CD4-positive, alpha-beta T cell (primary cell): ENCODE measurements at regions not wholly inside any gene's neighbourhood (a gene's known extent, or its start where the extent isn't known, plus 50 kb on each side); places are given as distances from the start of the nearest gene placed in this dataset.

ENCODE experiments used
- ATAC-seq: fragments of 200-7000 bp; cut with Tn5 transposase; one replicate; pipeline ENCODE4 v1.10.0; 2022; ENCODE audit warnings: mild to moderate bottlenecking; ENCODE audit not compliant: poor library complexity
- CTCF ChIA-PET: fragments of 350-600 bp; sonication (Branson Sonifier 250); formaldehyde crosslinking; loops from one replicate; lab custom pipeline; 2021; ENCODE audit warnings: antibody characterized with exemption, inconsistent platforms; lab: Charles Lee
- POLR2A ChIA-PET: fragments of 350-600 bp; sonication (Branson Sonifier 250); formaldehyde crosslinking; loops from one replicate; lab custom pipeline; 2021; ENCODE audit warnings: antibody characterized with exemption, inconsistent platforms; lab: Charles Lee
- DNase-seq, 14 experiments: peaks; one replicate each; pipeline ENCODE4 v3.0.0-alpha.2; 2013 to 2020; ENCODE audit warnings: mixed read lengths in 2 of 14
- H3K27ac ChIP-seq, 2 donors: one replicate each; pipeline versions ENCODE4 v1.5.1 to v1.7.0; 2013; ENCODE audit warnings: low read length in 2 of 2, low read depth in 1 of 2, mild to moderate bottlenecking in 1 of 2
- H3K27me3 ChIP-seq, 2 experiments: 1 replicate in 1 of 2; 2 replicates in 1 of 2; pipeline versions ENCODE4 v1.6.1 to v1.7.0; 2013; ENCODE audit warnings: low read length in 2 of 2, control low read depth in 1 of 2, mild to moderate bottlenecking in 1 of 2, moderate library complexity in 1 of 2; ENCODE audit not compliant: insufficient read depth in 2 of 2, control insufficient read depth in 1 of 2
- H3K36me3 ChIP-seq: one replicate; pipeline ENCODE4 v1.6.1; 2013; ENCODE audit warnings: low read length, control low read depth; ENCODE audit not compliant: insufficient read depth
- H3K4me1 ChIP-seq: one replicate; pipeline ENCODE4 v1.6.1; 2013; ENCODE audit warnings: low read length, control low read depth; ENCODE audit not compliant: insufficient read depth
- H3K4me3 ChIP-seq: one replicate; pipeline ENCODE4 v1.5.1; 2013; ENCODE audit warnings: mild to moderate bottlenecking, low read length, moderate library complexity
- H3K9me3 ChIP-seq, 2 experiments: 1 replicate in 1 of 2; 2 replicates in 1 of 2; pipeline versions ENCODE4 v1.6.1 to v1.7.0; 2013; ENCODE audit warnings: low read length in 2 of 2, mild to moderate bottlenecking in 2 of 2, control low read depth in 1 of 2, moderate library complexity in 1 of 2; ENCODE audit not compliant: control insufficient read depth in 1 of 2, insufficient read depth in 1 of 2
- H3K27ac Mint-ChIP-seq: one replicate; pipeline ENCODE4 v1.8.0; 2020; ENCODE audit warnings: mixed read lengths
- H3K27me3 Mint-ChIP-seq: one replicate; pipeline ENCODE4 v1.8.0; 2021; ENCODE audit warnings: mixed read lengths
- H3K36me3 Mint-ChIP-seq: one replicate; pipeline ENCODE4 v1.8.0; 2021; ENCODE audit warnings: low read depth, mixed read lengths
- H3K4me1 Mint-ChIP-seq: one replicate; pipeline ENCODE4 v1.8.0; 2021; ENCODE audit warnings: low read depth, mixed read lengths
- H3K4me3 Mint-ChIP-seq: one replicate; pipeline ENCODE4 v1.8.0; 2020; ENCODE audit warnings: mild to moderate bottlenecking, mixed read lengths
- H3K9me3 Mint-ChIP-seq: one replicate; pipeline ENCODE4 v1.8.0; 2020; ENCODE audit warnings: mixed read lengths
- intact Hi-C, 2 experiments: fragments of 100-400 bp; cut with DNase I in 1 of 2; cut with micrococcal nuclease in 1 of 2; formaldehyde crosslinking; loops; one replicate each; pipeline versions ENCODE4 v1.15.1 to v1.9.0; 2023 to 2025; cut with DNase I, micrococcal nuclease
- TF ChIP-seq, protein P1 (sequence below): fragments of 200-600 bp; IDR thresholded peaks from one replicate; pipeline ENCODE4 v1.8.0; 2022; ENCODE audit warnings: antibody characterized with exemption, mild to moderate bottlenecking

- H3K27me3 Mint-ChIP-seq, result peaks cover 16% of the 10 kb centered on the region
- no peaks in the 10 kb centered on the region for H3K9me3 Mint-ChIP-seq
- ChIA-PET CTCF (no interaction called here), POLR2A (no interaction called here)
- ATAC-seq, result no peak
- no peak overlapping the region for H3K4me3 ChIP-seq
- H3K4me3 Mint-ChIP-seq, result no peak overlapping the region
- no peaks in the 10 kb centered on the region for H3K36me3 Mint-ChIP-seq
- DNase-seq, result no peak
- H3K27ac ChIP-seq, result no peak overlapping the region
- TF ChIP-seq, protein P1, sequence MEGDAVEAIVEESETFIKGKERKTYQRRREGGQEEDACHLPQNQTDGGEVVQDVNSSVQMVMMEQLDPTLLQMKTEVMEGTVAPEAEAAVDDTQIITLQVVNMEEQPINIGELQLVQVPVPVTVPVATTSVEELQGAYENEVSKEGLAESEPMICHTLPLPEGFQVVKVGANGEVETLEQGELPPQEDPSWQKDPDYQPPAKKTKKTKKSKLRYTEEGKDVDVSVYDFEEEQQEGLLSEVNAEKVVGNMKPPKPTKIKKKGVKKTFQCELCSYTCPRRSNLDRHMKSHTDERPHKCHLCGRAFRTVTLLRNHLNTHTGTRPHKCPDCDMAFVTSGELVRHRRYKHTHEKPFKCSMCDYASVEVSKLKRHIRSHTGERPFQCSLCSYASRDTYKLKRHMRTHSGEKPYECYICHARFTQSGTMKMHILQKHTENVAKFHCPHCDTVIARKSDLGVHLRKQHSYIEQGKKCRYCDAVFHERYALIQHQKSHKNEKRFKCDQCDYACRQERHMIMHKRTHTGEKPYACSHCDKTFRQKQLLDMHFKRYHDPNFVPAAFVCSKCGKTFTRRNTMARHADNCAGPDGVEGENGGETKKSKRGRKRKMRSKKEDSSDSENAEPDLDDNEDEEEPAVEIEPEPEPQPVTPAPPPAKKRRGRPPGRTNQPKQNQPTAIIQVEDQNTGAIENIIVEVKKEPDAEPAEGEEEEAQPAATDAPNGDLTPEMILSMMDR, result no peak
- peaks cover 15% of the 10 kb centered on the region for H3K4me1 Mint-ChIP-seq
- H3K27ac Mint-ChIP-seq, result no peak overlapping the region
- intact Hi-C loops, result no loop called here
- H3K27me3 ChIP-seq, result peaks cover 5 to 12% of the 10 kb centered on the region in 2 experiments
- no peaks in the 10 kb centered on the region for H3K36me3 ChIP-seq
- peaks cover 19% of the 10 kb centered on the region for H3K4me1 ChIP-seq
- no peaks in the 10 kb centered on the region for H3K9me3 ChIP-seq
Observed at GRCh38 chr3:66585520-66586095, 84.8 kb upstream of the LRIG1 start.

DNA sequence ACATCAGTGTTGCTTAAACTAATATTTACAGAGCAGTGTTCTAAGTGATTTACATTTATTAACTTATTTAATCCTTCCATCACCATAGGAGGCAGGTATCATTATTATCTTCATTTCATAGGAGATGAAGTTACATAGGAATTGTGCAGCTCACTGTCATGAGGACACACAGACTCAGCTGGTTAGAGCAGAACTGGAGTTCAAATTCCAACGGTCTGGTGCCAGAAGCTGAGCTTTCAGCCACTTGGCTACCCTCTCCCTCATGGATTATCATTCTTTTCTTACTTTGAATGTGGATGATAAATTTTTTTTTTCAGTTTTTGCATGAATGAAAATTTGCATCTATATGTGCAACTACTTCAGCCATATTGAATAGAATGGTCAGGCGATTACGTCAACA is 86.0 kb upstream of the LRIG1 start:
- no peak overlapping the region for H3K4me3 ChIP-seq
- peaks cover 19% of the 10 kb centered on the region for H3K4me1 ChIP-seq
- Mint-ChIP-seq H3K4me1 (peaks cover 15% of the 10 kb centered on the region), H3K27me3 (peaks cover 12% of the 10 kb centered on the region), H3K9me3 (no peaks in the 10 kb centered on the region), H3K4me3 (no peak overlapping the region), H3K36me3 (no peaks in the 10 kb centered on the region), H3K27ac (no peak overlapping the region)
- TF ChIP-seq, protein P1, result no peak
- DNase-seq, result no peak
- intact Hi-C loops, result no loop called here
- H3K36me3 ChIP-seq, result no peaks in the 10 kb centered on the region
- H3K27me3 ChIP-seq, result peaks cover 5 to 12% of the 10 kb centered on the region in 2 experiments
- POLR2A ChIA-PET, result no interaction called here
- no peak overlapping the region for H3K27ac ChIP-seq
- CTCF ChIA-PET, result no interaction called here
- no peak for ATAC-seq
- H3K9me3 ChIP-seq, result no peaks in the 10 kb centered on the region

GRCh38 chr3:66588340-66588847 is 87.6 kb upstream of the LRIG1 start:
- CTCF ChIA-PET, result no interaction called here

More at GRCh38 chr3:66588340-66588847, 87.6 kb upstream of the LRIG1 start:
- no peak overlapping the region for H3K27ac ChIP-seq
- TF ChIP-seq, protein P1, result no peak
- peaks cover 10 to 12% of the 10 kb centered on the region in 2 experiments for H3K27me3 ChIP-seq
- no peaks in the 10 kb centered on the region for H3K9me3 ChIP-seq
- ATAC-seq (no peak), DNase-seq (no peak)
- no peak overlapping the region for H3K4me3 ChIP-seq
- POLR2A ChIA-PET, result no interaction called here
- H3K9me3 Mint-ChIP-seq, result no peaks in the 10 kb centered on the region
- peaks cover 12% of the 10 kb centered on the region for H3K27me3 Mint-ChIP-seq
- no peaks in the 10 kb centered on the region for H3K36me3 ChIP-seq
- H3K27ac Mint-ChIP-seq, result no peak overlapping the region
- peaks cover 3% of the 10 kb centered on the region for H3K4me1 Mint-ChIP-seq
- intact Hi-C loops, result no loop called here
- H3K4me3 Mint-ChIP-seq, result no peak overlapping the region
- no peaks in the 10 kb centered on the region for H3K36me3 Mint-ChIP-seq
- peaks cover 6% of the 10 kb centered on the region for H3K4me1 ChIP-seq
